ENCODE measurements at regions not wholly inside any gene's neighbourhood (a gene's known extent, or its start where the extent isn't known, plus 50 kb on each side); places are given as distances from the start of the nearest gene placed in this dataset.

GRCh38 chr6:82818727-82819126 lies 246.9 kb downstream of the UBE3D start:
- TF ChIP-seq CTCF (IDR thresholded peaks at IDR 0.05; ENCODE audit: insufficient read depth, low read depth, low read length) (no peak), EZH2 (IDR thresholded peaks at IDR 0.05; ENCODE audit: insufficient read depth, low read length) (no peak)
